Hepatocyte (in vitro differentiated cells): ENCODE measurements at regions not wholly inside any gene's neighbourhood (a gene's known extent, or its start where the extent isn't known, plus 50 kb on each side); places are given as distances from the start of the nearest gene placed in this dataset.
"Not testable (repeated sequence)": the region's sequence is repeated elsewhere in the genome, so short reads cannot be mapped to it uniquely, and the experiment has no call there.

Experiments used
- CTCF ChIP-seq: fragments of 200-600 bp; sonication (generic); IDR thresholded peaks from 2 replicates; pipeline ENCODE4 v1.5.1; 2016; ENCODE audit warnings: antibody characterized with exemption, mild to moderate bottlenecking; ENCODE audit not compliant: poor library complexity
- EZH2 ChIP-seq: fragments of 200-600 bp; sonication (generic); IDR thresholded peaks from 2 replicates; pipeline ENCODE4 v1.6.1; 2016; ENCODE audit warnings: antibody characterized with exemption, mild to moderate bottlenecking, borderline replicate concordance

GRCh38 chr7:55742651-55743453, 119.7 kb downstream of the SEPTIN14 start:
- TF ChIP-seq CTCF, EZH2: not testable (repeated sequence)
